ENCODE measurements at regions not wholly inside any gene's neighbourhood (a gene's known extent, or its start where the extent isn't known, plus 50 kb on each side); places are given as distances from the start of the nearest gene placed in this dataset.
"Not testable (repeated sequence)": the region's sequence is repeated elsewhere in the genome, so short reads cannot be mapped to it uniquely, and the experiment has no call there.

DNA sequence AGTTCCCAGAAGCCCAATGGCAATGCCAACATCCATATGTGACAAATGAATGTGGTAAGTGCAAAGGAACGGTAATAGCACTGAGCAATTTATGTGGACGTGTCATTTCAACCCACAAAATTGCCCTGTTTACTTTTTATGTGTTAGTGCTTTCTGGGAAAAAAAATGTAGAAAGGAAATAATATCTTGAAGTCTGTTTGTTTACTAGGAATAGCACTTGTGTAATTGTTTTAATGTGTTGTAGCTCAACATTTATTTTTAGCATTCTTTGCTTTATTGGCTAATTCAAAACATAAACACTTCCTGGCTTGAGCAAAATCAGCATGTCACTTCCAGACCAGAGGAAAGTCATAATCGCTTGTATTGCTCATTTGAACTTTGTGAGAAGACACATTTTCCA is 224.8 kb upstream of the KCNK2 start:
- H3K27ac ChIP-seq: no peak overlapping the region
- DNase-seq (ENCODE audit: low spot score): no peak
- H3K4me3 ChIP-seq: no peak overlapping the region
- TF ChIP-seq, protein P1, sequence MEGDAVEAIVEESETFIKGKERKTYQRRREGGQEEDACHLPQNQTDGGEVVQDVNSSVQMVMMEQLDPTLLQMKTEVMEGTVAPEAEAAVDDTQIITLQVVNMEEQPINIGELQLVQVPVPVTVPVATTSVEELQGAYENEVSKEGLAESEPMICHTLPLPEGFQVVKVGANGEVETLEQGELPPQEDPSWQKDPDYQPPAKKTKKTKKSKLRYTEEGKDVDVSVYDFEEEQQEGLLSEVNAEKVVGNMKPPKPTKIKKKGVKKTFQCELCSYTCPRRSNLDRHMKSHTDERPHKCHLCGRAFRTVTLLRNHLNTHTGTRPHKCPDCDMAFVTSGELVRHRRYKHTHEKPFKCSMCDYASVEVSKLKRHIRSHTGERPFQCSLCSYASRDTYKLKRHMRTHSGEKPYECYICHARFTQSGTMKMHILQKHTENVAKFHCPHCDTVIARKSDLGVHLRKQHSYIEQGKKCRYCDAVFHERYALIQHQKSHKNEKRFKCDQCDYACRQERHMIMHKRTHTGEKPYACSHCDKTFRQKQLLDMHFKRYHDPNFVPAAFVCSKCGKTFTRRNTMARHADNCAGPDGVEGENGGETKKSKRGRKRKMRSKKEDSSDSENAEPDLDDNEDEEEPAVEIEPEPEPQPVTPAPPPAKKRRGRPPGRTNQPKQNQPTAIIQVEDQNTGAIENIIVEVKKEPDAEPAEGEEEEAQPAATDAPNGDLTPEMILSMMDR (IDR thresholded peaks at IDR 0.05): no peak

- TF ChIP-seq, protein P1 (IDR thresholded peaks at IDR 0.05): no peak
- H3K4me3 ChIP-seq: no peak overlapping the region
- DNase-seq (ENCODE audit: low spot score): no peak
- H3K27ac ChIP-seq: no peak overlapping the region
Measured at GRCh38 chr1:214859647-214860046, 222.9 kb upstream of the KCNK2 start.

- TF ChIP-seq, protein P1 (IDR thresholded peaks at IDR 0.05): no peak
- Histone ChIP-seq H3K4me3 (no peak overlapping the region), H3K27ac (no peak overlapping the region)
- DNase-seq (ENCODE audit: low spot score): no peak
Measured at GRCh38 chr1:214861615-214862014, 220.9 kb upstream of the KCNK2 start.

- TF ChIP-seq, protein P1 (IDR thresholded peaks at IDR 0.05): no peak
- no peak for DNase-seq (ENCODE audit: low spot score)
Measured at GRCh38 chr1:214862421-214862820, 220.1 kb upstream of the KCNK2 start.

GRCh38 chr1:214864896-214865688 is 217.4 kb upstream of the KCNK2 start:
- Histone ChIP-seq H3K4me3 (no peak overlapping the region), H3K27ac (no peak overlapping the region)
- TF ChIP-seq, protein P1 (IDR thresholded peaks at IDR 0.05): no peak
- no peak for DNase-seq (ENCODE audit: low spot score)

More at GRCh38 chr1:214862421-214862820, 220.1 kb upstream of the KCNK2 start:
- H3K4me3 ChIP-seq: no peak overlapping the region
- H3K27ac ChIP-seq: no peak overlapping the region

DNA sequence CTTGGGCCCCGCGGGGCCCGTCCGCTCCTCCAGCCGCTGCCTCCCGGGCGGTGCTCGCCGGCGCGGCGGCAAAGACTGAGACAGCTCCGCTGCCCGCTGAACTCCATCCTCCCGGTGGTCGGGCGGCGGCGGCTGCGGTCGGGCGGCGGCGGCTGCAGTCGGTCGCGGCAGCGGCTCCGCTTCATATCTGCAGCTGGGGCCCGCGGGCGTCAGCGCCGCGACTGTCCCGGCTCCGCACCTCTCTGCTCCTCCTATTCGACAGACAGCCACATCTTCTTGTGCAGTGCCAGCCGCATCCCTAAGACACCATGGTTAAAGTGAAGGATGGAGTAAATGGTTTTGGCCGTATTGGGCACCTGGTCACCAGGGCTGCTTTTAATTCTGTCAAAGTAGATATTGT is 212.1 kb upstream of the KCNK2 start:
- not testable (repeated sequence) for H3K4me3 ChIP-seq; H3K27ac ChIP-seq; DNase-seq (ENCODE audit: low spot score)

- H3K27ac ChIP-seq: no peak overlapping the region
- DNase-seq (ENCODE audit: low spot score): no peak
- no peak overlapping the region for H3K4me3 ChIP-seq
- TF ChIP-seq, protein P1 (IDR thresholded peaks at IDR 0.05): no peak
Measured at GRCh38 chr1:214880956-214881355, 201.6 kb upstream of the KCNK2 start.
